Embryonic facial prominence (tissue), 1 donor: ENCODE measurements at regions not wholly inside any gene's neighbourhood (a gene's known extent, or its start where the extent isn't known, plus 50 kb on each side); places are given as distances from the start of the nearest gene placed in this dataset.

Source experiments
- DNase-seq: peaks from one replicate; pipeline ENCODE4 v3.0.0-alpha.2; 2016; ENCODE audit errors: extremely low spot score

- no peak for DNase-seq
Measured at GRCh38 chr5:135218790-135219568, 180.1 kb downstream of the MACROH2A1 start.

- DNase-seq = no peak
Measured at GRCh38 chr5:135218486-135218755, 180.6 kb downstream of the MACROH2A1 start.

GRCh38 chr5:135217669-135218485 is 181.2 kb downstream of the MACROH2A1 start:
- no peak for DNase-seq

- no peak for DNase-seq
Measured at GRCh38 chr5:135216471-135217343, 182.3 kb downstream of the MACROH2A1 start.

GRCh38 chr5:135215617-135216470 is 181.8 kb upstream of the PITX1 start:
- no peak for DNase-seq

- no peak for DNase-seq
Measured at GRCh38 chr5:135214897-135215616, 181.0 kb upstream of the PITX1 start.

GRCh38 chr5:135213466-135214239 is 179.6 kb upstream of the PITX1 start:
- DNase-seq = no peak

GRCh38 chr5:135213027-135213386 is 179.0 kb upstream of the PITX1 start:
- DNase-seq = no peak

- DNase-seq = no peak
Measured at GRCh38 chr5:135212361-135213026, 178.5 kb upstream of the PITX1 start.

GRCh38 chr5:135211791-135212190 is 177.8 kb upstream of the PITX1 start:
- DNase-seq = no peak

GRCh38 chr5:135211083-135211790 is 177.2 kb upstream of the PITX1 start:
- DNase-seq = no peak

GRCh38 chr5:135210286-135211055 is 176.4 kb upstream of the PITX1 start:
- no peak for DNase-seq

- DNase-seq = no peak
Measured at GRCh38 chr5:135208903-135209721, 175.1 kb upstream of the PITX1 start.

GRCh38 chr5:135208555-135208902 is 174.5 kb upstream of the PITX1 start:
- DNase-seq = no peak

- no peak for DNase-seq
Measured at GRCh38 chr5:135207866-135208265, 173.8 kb upstream of the PITX1 start.

- DNase-seq = no peak
Measured at GRCh38 chr5:135206862-135207261, 172.8 kb upstream of the PITX1 start.

- DNase-seq = peak; percentile 63
Measured at GRCh38 chr5:135205632-135206349, 171.8 kb upstream of the PITX1 start.
